ENCODE measurements at regions not wholly inside any gene's neighbourhood (a gene's known extent, or its start where the extent isn't known, plus 50 kb on each side); places are given as distances from the start of the nearest gene placed in this dataset.

GRCh38 chr11:103650330-103650729 is 386.1 kb upstream of the DDI1 start:
- ATAC-seq = peak; percentile 44
- no peak for TF ChIP-seq ZFP30 (CRISPR knock-in tag; IDR thresholded peaks at IDR 0.05)
- no peak for TF ChIP-seq ZNF70 (CRISPR knock-in tag; IDR thresholded peaks at IDR 0.05)
- TF ChIP-seq, protein P1, sequence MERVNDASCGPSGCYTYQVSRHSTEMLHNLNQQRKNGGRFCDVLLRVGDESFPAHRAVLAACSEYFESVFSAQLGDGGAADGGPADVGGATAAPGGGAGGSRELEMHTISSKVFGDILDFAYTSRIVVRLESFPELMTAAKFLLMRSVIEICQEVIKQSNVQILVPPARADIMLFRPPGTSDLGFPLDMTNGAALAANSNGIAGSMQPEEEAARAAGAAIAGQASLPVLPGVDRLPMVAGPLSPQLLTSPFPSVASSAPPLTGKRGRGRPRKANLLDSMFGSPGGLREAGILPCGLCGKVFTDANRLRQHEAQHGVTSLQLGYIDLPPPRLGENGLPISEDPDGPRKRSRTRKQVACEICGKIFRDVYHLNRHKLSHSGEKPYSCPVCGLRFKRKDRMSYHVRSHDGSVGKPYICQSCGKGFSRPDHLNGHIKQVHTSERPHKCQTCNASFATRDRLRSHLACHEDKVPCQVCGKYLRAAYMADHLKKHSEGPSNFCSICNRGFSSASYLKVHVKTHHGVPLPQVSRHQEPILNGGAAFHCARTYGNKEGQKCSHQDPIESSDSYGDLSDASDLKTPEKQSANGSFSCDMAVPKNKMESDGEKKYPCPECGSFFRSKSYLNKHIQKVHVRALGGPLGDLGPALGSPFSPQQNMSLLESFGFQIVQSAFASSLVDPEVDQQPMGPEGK (CRISPR knock-in tag; IDR thresholded peaks at IDR 0.05; ENCODE audit: borderline replicate concordance) = no peak
- TF ChIP-seq BACH2 (CRISPR knock-in tag; IDR thresholded peaks at IDR 0.05; ENCODE audit: borderline replicate concordance) = no peak
- peak; percentile 52; the same call in 1 of the 2 replicates for TF ChIP-seq ZC3H10 (CRISPR knock-in tag; IDR thresholded peaks at IDR 0.05)
- TF ChIP-seq TOX (CRISPR knock-in tag; IDR thresholded peaks at IDR 0.05; ENCODE audit: borderline replicate concordance) = no peak
- no peak for TF ChIP-seq CSDC2 (CRISPR knock-in tag; IDR thresholded peaks at IDR 0.05)
- TF ChIP-seq, protein P2, sequence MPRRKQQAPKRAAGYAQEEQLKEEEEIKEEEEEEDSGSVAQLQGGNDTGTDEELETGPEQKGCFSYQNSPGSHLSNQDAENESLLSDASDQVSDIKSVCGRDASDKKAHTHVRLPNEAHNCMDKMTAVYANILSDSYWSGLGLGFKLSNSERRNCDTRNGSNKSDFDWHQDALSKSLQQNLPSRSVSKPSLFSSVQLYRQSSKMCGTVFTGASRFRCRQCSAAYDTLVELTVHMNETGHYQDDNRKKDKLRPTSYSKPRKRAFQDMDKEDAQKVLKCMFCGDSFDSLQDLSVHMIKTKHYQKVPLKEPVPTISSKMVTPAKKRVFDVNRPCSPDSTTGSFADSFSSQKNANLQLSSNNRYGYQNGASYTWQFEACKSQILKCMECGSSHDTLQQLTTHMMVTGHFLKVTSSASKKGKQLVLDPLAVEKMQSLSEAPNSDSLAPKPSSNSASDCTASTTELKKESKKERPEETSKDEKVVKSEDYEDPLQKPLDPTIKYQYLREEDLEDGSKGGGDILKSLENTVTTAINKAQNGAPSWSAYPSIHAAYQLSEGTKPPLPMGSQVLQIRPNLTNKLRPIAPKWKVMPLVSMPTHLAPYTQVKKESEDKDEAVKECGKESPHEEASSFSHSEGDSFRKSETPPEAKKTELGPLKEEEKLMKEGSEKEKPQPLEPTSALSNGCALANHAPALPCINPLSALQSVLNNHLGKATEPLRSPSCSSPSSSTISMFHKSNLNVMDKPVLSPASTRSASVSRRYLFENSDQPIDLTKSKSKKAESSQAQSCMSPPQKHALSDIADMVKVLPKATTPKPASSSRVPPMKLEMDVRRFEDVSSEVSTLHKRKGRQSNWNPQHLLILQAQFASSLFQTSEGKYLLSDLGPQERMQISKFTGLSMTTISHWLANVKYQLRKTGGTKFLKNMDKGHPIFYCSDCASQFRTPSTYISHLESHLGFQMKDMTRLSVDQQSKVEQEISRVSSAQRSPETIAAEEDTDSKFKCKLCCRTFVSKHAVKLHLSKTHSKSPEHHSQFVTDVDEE (CRISPR knock-in tag; IDR thresholded peaks at IDR 0.05) = no peak
- TF ChIP-seq, protein P3, sequence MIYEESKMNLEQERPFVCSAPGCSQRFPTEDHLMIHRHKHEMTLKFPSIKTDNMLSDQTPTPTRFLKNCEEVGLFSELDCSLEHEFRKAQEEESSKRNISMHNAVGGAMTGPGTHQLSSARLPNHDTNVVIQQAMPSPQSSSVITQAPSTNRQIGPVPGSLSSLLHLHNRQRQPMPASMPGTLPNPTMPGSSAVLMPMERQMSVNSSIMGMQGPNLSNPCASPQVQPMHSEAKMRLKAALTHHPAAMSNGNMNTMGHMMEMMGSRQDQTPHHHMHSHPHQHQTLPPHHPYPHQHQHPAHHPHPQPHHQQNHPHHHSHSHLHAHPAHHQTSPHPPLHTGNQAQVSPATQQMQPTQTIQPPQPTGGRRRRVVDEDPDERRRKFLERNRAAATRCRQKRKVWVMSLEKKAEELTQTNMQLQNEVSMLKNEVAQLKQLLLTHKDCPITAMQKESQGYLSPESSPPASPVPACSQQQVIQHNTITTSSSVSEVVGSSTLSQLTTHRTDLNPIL (CRISPR knock-in tag; IDR thresholded peaks at IDR 0.05; ENCODE audit: low read depth) = no peak
- no peak for TF ChIP-seq OSR1 (CRISPR knock-in tag; IDR thresholded peaks at IDR 0.05)
- no peak for TF ChIP-seq ESRRG (CRISPR knock-in tag; IDR thresholded peaks at IDR 0.05)
- peak; percentile 76 for TF ChIP-seq ISL1 (CRISPR knock-in tag; IDR thresholded peaks at IDR 0.05)

DNA sequence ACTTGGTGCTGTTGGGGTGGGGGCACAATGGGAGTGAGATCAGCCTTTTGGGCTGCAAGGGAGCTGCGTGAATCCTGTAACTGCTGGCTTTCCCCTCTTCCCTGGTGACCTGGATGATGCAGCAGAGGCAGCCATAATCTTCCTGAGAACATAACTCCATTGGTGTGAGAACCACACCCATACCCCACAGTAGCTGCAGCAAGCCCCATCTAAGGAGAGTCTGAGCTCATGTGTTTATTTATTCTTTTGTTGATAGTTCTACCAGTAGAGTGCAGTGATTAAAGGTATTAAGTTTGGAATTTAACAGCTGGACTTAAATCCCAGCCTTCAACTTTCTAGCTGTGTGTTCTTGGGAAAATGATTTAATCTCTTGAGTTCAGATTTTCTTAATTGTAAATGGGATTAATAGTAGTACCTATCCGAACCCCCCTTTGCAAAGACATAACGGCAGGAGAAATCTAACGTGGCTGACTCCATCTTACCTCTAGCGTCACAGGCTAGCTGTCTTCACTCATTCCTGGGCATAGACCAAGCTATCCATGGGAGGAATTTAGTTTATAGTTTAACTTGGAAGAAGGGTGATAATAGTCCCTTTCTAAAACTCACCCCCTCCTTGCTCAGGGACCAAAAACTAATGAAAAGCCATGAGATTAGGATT is 385.0 kb upstream of the DDI1 start:
- TF ChIP-seq CSDC2 (CRISPR knock-in tag; IDR thresholded peaks at IDR 0.05) (peak; percentile 90), RARB (CRISPR knock-in tag; IDR thresholded peaks at IDR 0.05) (no peak; the same call in 1 of the 2 replicates), GLIS3 (CRISPR knock-in tag; IDR thresholded peaks at IDR 0.05) (0 out of 2 replicates have a peak, but pooled peaks have one; percentile 48), ZFP3 (CRISPR knock-in tag; IDR thresholded peaks at IDR 0.05) (peak; percentile 74; the same call in 1 of the 2 replicates), ZNF8 (CRISPR knock-in tag; IDR thresholded peaks at IDR 0.05) (0 out of 2 replicates have a peak, but pooled peaks have one; percentile 43)
- TF ChIP-seq, protein P4, sequence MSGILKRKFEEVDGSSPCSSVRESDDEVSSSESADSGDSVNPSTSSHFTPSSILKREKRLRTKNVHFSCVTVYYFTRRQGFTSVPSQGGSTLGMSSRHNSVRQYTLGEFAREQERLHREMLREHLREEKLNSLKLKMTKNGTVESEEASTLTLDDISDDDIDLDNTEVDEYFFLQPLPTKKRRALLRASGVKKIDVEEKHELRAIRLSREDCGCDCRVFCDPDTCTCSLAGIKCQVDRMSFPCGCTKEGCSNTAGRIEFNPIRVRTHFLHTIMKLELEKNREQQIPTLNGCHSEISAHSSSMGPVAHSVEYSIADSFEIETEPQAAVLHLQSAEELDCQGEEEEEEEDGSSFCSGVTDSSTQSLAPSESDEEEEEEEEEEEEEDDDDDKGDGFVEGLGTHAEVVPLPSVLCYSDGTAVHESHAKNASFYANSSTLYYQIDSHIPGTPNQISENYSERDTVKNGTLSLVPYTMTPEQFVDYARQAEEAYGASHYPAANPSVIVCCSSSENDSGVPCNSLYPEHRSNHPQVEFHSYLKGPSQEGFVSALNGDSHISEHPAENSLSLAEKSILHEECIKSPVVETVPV (CRISPR knock-in tag; IDR thresholded peaks at IDR 0.05) = no peak
- ATAC-seq = peak; percentile 4; the same call in 1 of the 3 replicates

DNA sequence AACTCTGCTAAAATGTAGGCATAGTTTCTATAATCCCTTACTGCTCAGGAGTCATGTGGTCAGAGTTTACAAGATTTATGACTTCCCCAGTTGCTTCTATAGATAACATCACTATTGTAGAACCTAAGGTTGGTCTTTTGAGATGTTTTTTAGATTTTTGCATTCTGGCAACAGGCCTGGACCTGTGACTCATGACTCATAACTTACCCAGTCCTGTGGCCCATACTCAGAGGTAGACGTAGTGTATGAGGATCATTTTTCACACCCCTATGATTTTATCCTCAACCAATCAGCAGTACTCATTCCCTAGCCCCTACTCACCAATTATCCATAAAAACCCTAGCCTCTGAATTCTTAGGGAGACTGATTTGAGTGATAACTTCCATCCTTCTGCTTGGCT is 384.4 kb upstream of the DDI1 start:
- peak; percentile 87 for ATAC-seq
- TF ChIP-seq PPARA (CRISPR knock-in tag; IDR thresholded peaks at IDR 0.05; ENCODE audit: borderline replicate concordance) (no peak), ZFP30 (CRISPR knock-in tag; IDR thresholded peaks at IDR 0.05) (no peak), ISL1 (CRISPR knock-in tag; IDR thresholded peaks at IDR 0.05) (peak; percentile 56), TCF4 (CRISPR knock-in tag; IDR thresholded peaks at IDR 0.05; ENCODE audit: borderline replicate concordance) (no peak), GLIS3 (CRISPR knock-in tag; IDR thresholded peaks at IDR 0.05) (no peak)

GRCh38 chr11:103656382-103656781 is 380.1 kb upstream of the DDI1 start:
- ATAC-seq = no peak
- TF ChIP-seq, protein P3 (CRISPR knock-in tag; IDR thresholded peaks at IDR 0.05; ENCODE audit: low read depth) = no peak
- TF ChIP-seq TCF4 (CRISPR knock-in tag; IDR thresholded peaks at IDR 0.05; ENCODE audit: borderline replicate concordance) (no peak), ZC3H10 (CRISPR knock-in tag; IDR thresholded peaks at IDR 0.05) (no peak), SNAI2 (CRISPR knock-in tag; IDR thresholded peaks at IDR 0.05) (no peak)
- TF ChIP-seq, protein P1 (CRISPR knock-in tag; IDR thresholded peaks at IDR 0.05; ENCODE audit: borderline replicate concordance) = no peak
- TF ChIP-seq, protein P2 (CRISPR knock-in tag; IDR thresholded peaks at IDR 0.05) = no peak
